Globus pallidus (tissue), 1 donor: ENCODE measurements at regions not wholly inside any gene's neighbourhood (a gene's known extent, or its start where the extent isn't known, plus 50 kb on each side); places are given as distances from the start of the nearest gene placed in this dataset.

Experiments used
- DNase-seq: peaks from one replicate; pipeline ENCODE4 v3.0.0-alpha.2; 2015; ENCODE audit warnings: low spot score

DNA sequence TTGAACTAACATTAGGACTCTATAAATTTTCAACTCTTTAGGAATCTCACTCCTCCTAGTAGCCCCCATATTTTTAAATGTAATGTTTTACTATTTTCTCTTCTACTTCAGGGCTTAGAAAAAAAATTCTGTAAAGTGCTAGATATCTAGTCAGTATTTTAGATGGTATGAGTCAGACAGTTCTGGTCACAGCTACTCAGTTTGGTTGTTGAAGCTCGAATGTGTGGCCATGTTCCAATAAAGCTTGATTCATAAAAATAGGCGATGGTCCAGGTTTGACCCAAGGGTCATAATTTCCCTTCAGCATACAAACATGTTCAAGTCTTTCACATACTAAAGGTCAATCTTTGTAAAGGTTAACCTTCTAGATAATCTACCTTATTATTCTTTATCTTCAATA lies 566.0 kb upstream of the CDH18 start:
- no peak for DNase-seq

- no peak for DNase-seq
These were observed 550.1 kb upstream of the CDH18 start for GRCh38 chr5:20537911-20538703.

GRCh38 chr5:20536813-20537212 lies 548.8 kb upstream of the CDH18 start:
- no peak for DNase-seq

GRCh38 chr5:20536341-20536740 lies 548.3 kb upstream of the CDH18 start:
- no peak for DNase-seq

DNA sequence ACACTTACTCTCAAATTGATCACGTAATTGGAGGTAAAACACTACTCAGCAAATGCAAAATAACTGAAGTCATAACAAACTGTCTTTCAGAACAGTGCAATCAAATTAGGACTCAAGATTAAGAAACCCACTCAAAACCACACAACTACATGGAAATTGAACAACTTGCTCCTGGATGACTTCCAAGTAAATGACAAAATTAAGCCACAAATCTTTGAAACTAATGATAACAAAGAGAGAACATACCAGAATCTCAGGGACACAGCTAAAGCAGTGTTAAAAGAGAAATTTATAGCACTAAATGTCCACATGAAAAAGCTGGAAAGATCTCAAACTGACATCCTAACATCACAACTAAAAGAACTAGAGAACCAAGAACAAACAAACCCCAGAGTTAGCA lies 540.5 kb upstream of the CDH18 start:
- no peak for DNase-seq

- no peak for DNase-seq
These were observed 537.1 kb upstream of the CDH18 start for GRCh38 chr5:20524991-20525529.

DNA sequence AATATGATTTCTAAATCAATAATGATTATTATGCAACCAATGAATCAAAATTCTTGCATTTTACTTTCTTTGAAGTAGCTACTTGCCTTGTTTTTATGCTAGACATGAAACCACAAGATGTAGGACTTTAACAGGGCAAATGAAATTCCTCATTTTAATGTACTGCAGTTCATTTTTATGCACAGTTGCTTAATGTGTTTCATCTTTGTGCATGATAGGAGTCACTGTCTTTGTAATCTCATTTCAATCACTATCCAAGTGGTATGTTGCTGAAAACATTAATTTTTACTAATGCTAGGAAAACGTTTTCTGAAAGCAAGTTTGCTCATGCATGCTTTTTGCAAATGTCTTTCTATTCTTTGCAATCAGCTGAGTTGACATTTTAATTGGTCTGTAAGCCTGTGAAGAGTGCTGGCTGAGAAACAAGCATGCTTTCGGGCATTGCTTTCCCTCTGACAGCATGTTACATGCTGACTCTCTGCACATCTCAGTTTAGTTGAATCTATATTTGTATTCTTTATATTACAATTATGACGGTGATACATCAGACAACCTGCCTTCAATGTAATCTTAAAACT lies 535.0 kb upstream of the CDH18 start:
- DNase-seq = no peak

- no peak for DNase-seq
These were observed 527.6 kb upstream of the CDH18 start for GRCh38 chr5:20515606-20516005.

- DNase-seq = no peak
These were observed 526.1 kb upstream of the CDH18 start for GRCh38 chr5:20514145-20514544.

GRCh38 chr5:20500546-20500945 lies 512.5 kb upstream of the CDH18 start:
- no peak for DNase-seq

GRCh38 chr5:20498926-20499325 lies 510.9 kb upstream of the CDH18 start:
- no peak for DNase-seq

DNA sequence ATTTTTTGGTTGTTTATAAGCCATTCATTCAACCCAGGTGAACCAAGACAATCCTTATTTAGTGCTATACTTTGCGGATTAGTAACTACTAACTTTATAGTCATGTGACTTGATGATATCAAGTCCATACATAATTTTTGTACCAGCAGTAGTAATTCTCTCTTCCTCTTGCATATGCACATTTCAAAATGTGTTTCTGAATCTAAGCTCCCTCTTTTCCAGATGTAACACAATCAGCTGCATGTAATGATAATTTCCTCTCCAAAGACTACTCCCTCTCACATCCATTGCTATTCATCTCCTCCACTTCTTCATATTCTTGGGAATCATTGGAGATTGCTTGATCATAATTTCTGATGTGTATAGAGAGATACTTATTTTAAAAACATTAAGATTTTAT lies 510.1 kb upstream of the CDH18 start:
- no peak for DNase-seq

DNA sequence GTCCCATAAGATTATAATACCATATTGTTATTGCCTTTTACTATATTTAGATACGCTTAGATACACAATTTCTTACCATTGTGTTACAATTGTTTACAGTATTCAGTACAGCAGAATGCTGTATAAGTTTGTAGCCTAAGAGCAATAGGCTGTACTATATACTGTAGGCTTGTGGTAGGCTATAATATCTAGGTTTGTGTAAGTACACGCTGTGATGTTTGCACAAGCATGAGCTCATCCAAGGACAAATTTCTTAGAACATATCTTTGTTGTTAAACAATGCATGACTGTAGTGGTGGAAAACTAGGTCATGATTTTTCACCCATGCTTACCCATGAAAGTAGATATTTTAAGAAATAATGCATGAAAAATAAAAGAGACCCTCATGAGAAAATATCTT lies 509.4 kb upstream of the CDH18 start:
- no peak for DNase-seq

GRCh38 chr5:20494706-20495105 lies 506.7 kb upstream of the CDH18 start:
- DNase-seq = no peak

- DNase-seq = no peak
These were observed 498.8 kb upstream of the CDH18 start for GRCh38 chr5:20486826-20487225.

- no peak for DNase-seq
These were observed 488.0 kb upstream of the CDH18 start for GRCh38 chr5:20476016-20476415.

GRCh38 chr5:20470997-20471396 lies 483.0 kb upstream of the CDH18 start:
- no peak for DNase-seq

- no peak for DNase-seq
These were observed 481.8 kb upstream of the CDH18 start for GRCh38 chr5:20469792-20470191.

DNA sequence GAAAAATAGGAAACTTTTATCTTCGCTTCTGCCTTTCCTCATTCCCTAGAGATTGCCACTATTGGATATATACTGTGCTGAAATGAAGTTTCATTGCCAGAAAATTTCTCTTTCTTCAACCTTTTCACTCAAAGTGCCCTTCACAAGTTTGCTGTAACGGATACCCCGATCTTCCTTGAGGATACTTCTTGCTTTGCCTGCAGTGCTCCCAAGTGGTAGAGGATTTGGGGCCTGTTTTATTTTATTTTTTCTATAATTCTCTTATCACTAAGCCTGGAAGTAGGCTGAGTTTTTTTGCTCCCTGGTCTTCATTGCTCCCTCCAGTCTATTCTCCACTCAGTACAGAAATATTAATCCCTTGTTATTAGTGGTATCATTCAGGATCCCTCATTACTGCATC lies 481.4 kb upstream of the CDH18 start:
- no peak for DNase-seq

GRCh38 chr5:20466512-20466911 lies 478.5 kb upstream of the CDH18 start:
- no peak for DNase-seq

GRCh38 chr5:20463206-20463605 lies 475.2 kb upstream of the CDH18 start:
- DNase-seq = no peak

DNA sequence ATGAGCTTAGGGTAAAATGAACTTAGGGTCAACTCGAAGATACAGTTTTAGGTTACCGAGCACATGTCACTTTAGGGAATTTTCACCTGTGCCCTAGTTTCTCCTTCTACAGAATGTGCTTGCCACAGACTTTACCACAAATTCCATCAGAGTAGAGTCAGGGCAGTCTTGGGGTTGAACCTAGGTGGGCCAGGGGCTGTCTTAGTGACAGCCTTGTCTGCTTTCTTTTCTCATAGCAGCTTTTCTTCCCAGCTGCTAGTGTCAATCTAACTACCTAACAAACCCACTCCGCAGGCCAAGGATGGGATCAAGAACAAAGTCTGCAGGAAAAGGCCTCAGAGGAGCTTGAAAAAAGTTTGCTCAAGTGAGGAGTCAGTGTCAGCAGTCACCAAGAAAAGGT lies 458.1 kb upstream of the CDH18 start:
- DNase-seq = no peak

GRCh38 chr5:20445326-20445860 lies 457.4 kb upstream of the CDH18 start:
- no peak for DNase-seq
